ENCODE measurements at regions not wholly inside any gene's neighbourhood (a gene's known extent, or its start where the extent isn't known, plus 50 kb on each side); places are given as distances from the start of the nearest gene placed in this dataset.
"Not testable (repeated sequence)": the region's sequence is repeated elsewhere in the genome, so short reads cannot be mapped to it uniquely, and the experiment has no call there.

- H3K9ac ChIP-seq (ENCODE audit: control insufficient read depth, insufficient read depth, low read length); BruUV-seq (replicated peaks); H3K4me2 ChIP-seq (ENCODE audit: control insufficient read depth, insufficient read depth); H3K27ac ChIP-seq (ENCODE audit: control insufficient read depth, insufficient read depth); H3K27me3 ChIP-seq (replicated peaks in 1 of 2; ENCODE audit: control insufficient read depth in 2 of 2, insufficient read depth in 2 of 2, low read length in 1 of 2); H3K36me3 ChIP-seq (ENCODE audit: control insufficient read depth in 2 of 2, insufficient read depth in 2 of 2, low read length in 1 of 2); SMC1A ChIA-PET (ENCODE audit: uncharacterized antibody, unreplicated experiment); H3K4me3 ChIP-seq; POLR2A ChIA-PET; DNase-seq (ENCODE audit: low read depth, low spot score); ATAC-seq; intact Hi-C loops (cut with micrococcal nuclease; ENCODE audit: unreplicated experiment); H3K4me1 ChIP-seq (ENCODE audit: control insufficient read depth, insufficient read depth, low read length); RAD21 ChIA-PET (ENCODE audit: unreplicated experiment); in situ Hi-C loops (cut with MboI); H3K9me3 ChIP-seq (replicated peaks; ENCODE audit: control insufficient read depth, insufficient read depth, low read length); H4K20me1 ChIP-seq (ENCODE audit: control insufficient read depth, insufficient read depth); H3K79me2 ChIP-seq (ENCODE audit: control insufficient read depth, insufficient read depth, low read length); FAIRE-seq; CTCF ChIA-PET; H2AFZ ChIP-seq (ENCODE audit: control insufficient read depth, low read depth, low read length): not testable (repeated sequence)
- WGBS (ENCODE audit: insufficient coverage, insufficient replicate concordance, low lambda C conversion rate, missing lambda C conversion rate): no CpG with 5 or more reads among the region's 5 CpGs
Observed at GRCh38 chr1:149254894-149255847, 151.8 kb upstream of the NBPF9 start.

DNA sequence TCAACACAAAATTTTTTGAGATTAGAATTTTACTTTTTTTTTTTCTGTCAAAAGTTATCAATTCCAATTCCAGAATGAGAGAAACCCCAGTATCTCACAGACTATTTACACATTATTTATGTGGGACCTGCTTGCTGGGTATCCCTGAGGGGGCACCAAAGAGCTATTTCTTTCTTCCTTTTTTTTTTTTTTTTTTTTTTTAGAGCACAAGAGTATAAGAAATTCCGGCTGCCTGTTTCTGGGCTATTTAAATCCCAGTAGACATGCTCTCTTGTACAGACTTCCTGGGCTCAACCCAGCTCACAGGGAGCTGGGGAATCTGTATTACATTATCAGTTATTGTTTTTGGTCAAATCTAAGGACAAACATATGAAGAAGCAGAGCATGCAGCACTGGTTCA lies 156.9 kb upstream of the NBPF9 start:
- H3K4me1 ChIP-seq (ENCODE audit: control insufficient read depth, insufficient read depth, low read length); H4K20me1 ChIP-seq (ENCODE audit: control insufficient read depth, insufficient read depth); SMC1A ChIA-PET (ENCODE audit: uncharacterized antibody, unreplicated experiment); in situ Hi-C loops (cut with MboI); POLR2A ChIA-PET; CTCF ChIA-PET; ATAC-seq; BruUV-seq (replicated peaks); H2AFZ ChIP-seq (ENCODE audit: control insufficient read depth, low read depth, low read length); H3K36me3 ChIP-seq (ENCODE audit: control insufficient read depth in 2 of 2, insufficient read depth in 2 of 2, low read length in 1 of 2); H3K27me3 ChIP-seq (replicated peaks in 1 of 2; ENCODE audit: control insufficient read depth in 2 of 2, insufficient read depth in 2 of 2, low read length in 1 of 2); H3K4me2 ChIP-seq (ENCODE audit: control insufficient read depth, insufficient read depth); H3K4me3 ChIP-seq; H3K9me3 ChIP-seq (replicated peaks; ENCODE audit: control insufficient read depth, insufficient read depth, low read length); DNase-seq (ENCODE audit: low read depth, low spot score); H3K79me2 ChIP-seq (ENCODE audit: control insufficient read depth, insufficient read depth, low read length); RAD21 ChIA-PET (ENCODE audit: unreplicated experiment); intact Hi-C loops (cut with micrococcal nuclease; ENCODE audit: unreplicated experiment); H3K27ac ChIP-seq (ENCODE audit: control insufficient read depth, insufficient read depth); FAIRE-seq; H3K9ac ChIP-seq (ENCODE audit: control insufficient read depth, insufficient read depth, low read length): not testable (repeated sequence)
- no CpG with 5 or more reads among the region's 1 CpG for WGBS (ENCODE audit: insufficient coverage, insufficient replicate concordance, low lambda C conversion rate, missing lambda C conversion rate)

DNA sequence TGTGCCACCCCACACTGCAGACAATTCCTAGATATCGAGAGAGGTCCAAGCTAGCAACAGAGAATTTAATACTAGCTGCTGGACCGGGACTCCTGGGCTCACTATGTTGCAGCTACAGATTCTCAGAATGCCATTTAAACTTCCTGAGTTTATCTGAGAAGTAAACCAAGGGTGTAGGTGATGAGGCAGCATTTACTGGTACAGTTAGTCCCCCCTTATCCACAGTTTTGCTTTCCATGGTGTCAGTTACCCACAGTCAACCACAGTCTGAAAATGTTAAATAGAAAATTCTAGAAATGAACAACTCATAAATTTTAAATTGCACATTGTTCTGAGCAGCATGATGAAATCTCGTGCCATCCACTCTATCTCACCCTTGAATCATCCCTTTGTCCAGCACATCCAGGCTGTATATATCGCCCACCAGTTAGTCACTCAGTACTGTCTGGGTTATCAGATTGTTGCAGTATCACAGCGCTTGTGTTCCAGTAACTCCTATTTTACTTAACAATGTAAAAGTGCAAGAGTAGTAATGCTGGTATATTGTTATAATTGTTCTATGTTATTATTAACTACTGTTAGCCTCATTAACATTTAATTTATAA lies 157.5 kb upstream of the NBPF9 start:
- H3K9ac ChIP-seq (ENCODE audit: control insufficient read depth, insufficient read depth, low read length); RAD21 ChIA-PET (ENCODE audit: unreplicated experiment); H3K36me3 ChIP-seq (ENCODE audit: control insufficient read depth in 2 of 2, insufficient read depth in 2 of 2, low read length in 1 of 2); H3K4me3 ChIP-seq; intact Hi-C loops (cut with micrococcal nuclease; ENCODE audit: unreplicated experiment); H2AFZ ChIP-seq (ENCODE audit: control insufficient read depth, low read depth, low read length); CTCF ChIA-PET; DNase-seq (ENCODE audit: low read depth, low spot score); H3K4me2 ChIP-seq (ENCODE audit: control insufficient read depth, insufficient read depth); H4K20me1 ChIP-seq (ENCODE audit: control insufficient read depth, insufficient read depth); FAIRE-seq; H3K79me2 ChIP-seq (ENCODE audit: control insufficient read depth, insufficient read depth, low read length); H3K27ac ChIP-seq (ENCODE audit: control insufficient read depth, insufficient read depth); POLR2A ChIA-PET; BruUV-seq (replicated peaks); H3K27me3 ChIP-seq (replicated peaks in 1 of 2; ENCODE audit: control insufficient read depth in 2 of 2, insufficient read depth in 2 of 2, low read length in 1 of 2); H3K9me3 ChIP-seq (replicated peaks; ENCODE audit: control insufficient read depth, insufficient read depth, low read length); ATAC-seq; in situ Hi-C loops (cut with MboI); H3K4me1 ChIP-seq (ENCODE audit: control insufficient read depth, insufficient read depth, low read length); SMC1A ChIA-PET (ENCODE audit: uncharacterized antibody, unreplicated experiment): not testable (repeated sequence)
- WGBS (ENCODE audit: insufficient coverage, insufficient replicate concordance, low lambda C conversion rate, missing lambda C conversion rate): 33% methylated on average over 1 of the region's 5 CpGs

GRCh38 chr1:149267287-149267686 lies 163.9 kb upstream of the NBPF9 start:
- BruUV-seq (replicated peaks); intact Hi-C loops (cut with micrococcal nuclease; ENCODE audit: unreplicated experiment); in situ Hi-C loops (cut with MboI): not testable (repeated sequence)

More at GRCh38 chr1:149267287-149267686, 163.9 kb upstream of the NBPF9 start:
- H3K9me3 ChIP-seq (replicated peaks; ENCODE audit: control insufficient read depth, insufficient read depth, low read length); H3K27ac ChIP-seq (ENCODE audit: control insufficient read depth, insufficient read depth); ATAC-seq; POLR2A ChIA-PET; H3K9ac ChIP-seq (ENCODE audit: control insufficient read depth, insufficient read depth, low read length); SMC1A ChIA-PET (ENCODE audit: uncharacterized antibody, unreplicated experiment); DNase-seq (ENCODE audit: low read depth, low spot score); H3K79me2 ChIP-seq (ENCODE audit: control insufficient read depth, insufficient read depth, low read length); H3K4me3 ChIP-seq; RAD21 ChIA-PET (ENCODE audit: unreplicated experiment); H2AFZ ChIP-seq (ENCODE audit: control insufficient read depth, low read depth, low read length); CTCF ChIA-PET; H3K36me3 ChIP-seq (ENCODE audit: control insufficient read depth in 2 of 2, insufficient read depth in 2 of 2, low read length in 1 of 2); H3K4me1 ChIP-seq (ENCODE audit: control insufficient read depth, insufficient read depth, low read length); H4K20me1 ChIP-seq (ENCODE audit: control insufficient read depth, insufficient read depth); FAIRE-seq; H3K4me2 ChIP-seq (ENCODE audit: control insufficient read depth, insufficient read depth); H3K27me3 ChIP-seq (replicated peaks in 1 of 2; ENCODE audit: control insufficient read depth in 2 of 2, insufficient read depth in 2 of 2, low read length in 1 of 2): not testable (repeated sequence)
- WGBS (ENCODE audit: insufficient coverage, insufficient replicate concordance, low lambda C conversion rate, missing lambda C conversion rate): no CpG with 5 or more reads among the region's 3 CpGs

Data from GM12878 (cell line).